OCI-LY7 (cell line): ENCODE measurements at regions not wholly inside any gene's neighbourhood (a gene's known extent, or its start where the extent isn't known, plus 50 kb on each side); places are given as distances from the start of the nearest gene placed in this dataset.
A peak's percentile ranks its signal among the peaks of the same experiment; 100 is the strongest.

Experiments used
- BruUV-seq: library from RNA; stranded (reverse); fragments of 400-500 nt; replicated peaks from 2 replicates; lab custom pipeline; 2021; lab: Mats Ljungman, UMichigan
- CTCF ChIA-PET: fragments of 300-600 bp; sonication (Branson Sonifier 250); formaldehyde crosslinking; loops from one replicate; lab custom pipeline; 2022; ENCODE audit warnings: antibody characterized with exemption; ENCODE audit not compliant: unreplicated experiment; lab: Charles Lee
- POLR2A ChIA-PET: fragments of 300-600 bp; sonication (Branson Sonifier 250); formaldehyde crosslinking; loops from one replicate; lab custom pipeline; 2022; ENCODE audit warnings: antibody characterized with exemption; lab: Charles Lee
- DNase-seq: peaks from one replicate; pipeline ENCODE4 v3.0.0-alpha.2; 2015; ENCODE audit warnings: low spot score
- H2AFZ ChIP-seq: fragments of 200-600 bp; sonication (generic), shearing (Covaris generic); 2 replicates; pipeline ENCODE4 v1.6.1; 2014; ENCODE audit warnings: mild to moderate bottlenecking, antibody characterized with exemption, low read length, moderate library complexity
- H3K27ac ChIP-seq: fragments of 200-600 bp; sonication (generic); 2 replicates; pipeline ENCODE4 v1.5.1; 2014; ENCODE audit warnings: mixed run types, low read depth, mild to moderate bottlenecking, moderate library complexity, low read length, inconsistent platforms; ENCODE audit not compliant: poor library complexity, severe bottlenecking
- H3K36me3 ChIP-seq: fragments of 200-600 bp; sonication (generic); 2 replicates; pipeline ENCODE4 v1.6.1; 2014; ENCODE audit warnings: mild to moderate bottlenecking, antibody characterized with exemption, low read length, moderate library complexity, mixed read lengths; ENCODE audit not compliant: insufficient read depth
- H3K4me1 ChIP-seq: fragments of 200-600 bp; sonication (generic); 2 replicates; pipeline ENCODE4 v1.5.1; 2014; ENCODE audit warnings: mild to moderate bottlenecking, low read length; ENCODE audit not compliant: insufficient read depth, poor library complexity, severe bottlenecking
- H3K4me2 ChIP-seq: fragments of 200-600 bp; sonication (generic); 2 replicates; pipeline ENCODE4 v1.6.1; 2014; ENCODE audit warnings: mild to moderate bottlenecking, low read length
- H3K4me3 ChIP-seq: fragments of 200-600 bp; sonication (generic); 2 replicates; pipeline ENCODE4 v1.5.1; 2014; ENCODE audit warnings: mild to moderate bottlenecking, low read depth, low read length; ENCODE audit not compliant: poor library complexity, severe bottlenecking
- H3K79me2 ChIP-seq: fragments of 200-600 bp; sonication (generic); 2 replicates; pipeline ENCODE4 v1.6.1; 2016; ENCODE audit warnings: low read depth, mild to moderate bottlenecking, low read length, moderate library complexity, mixed read lengths; ENCODE audit not compliant: insufficient read depth
- H3K9me2 ChIP-seq: fragments of 200-600 bp; sonication (generic); 2 replicates; pipeline ENCODE4 v1.6.1; 2016; ENCODE audit warnings: mild to moderate bottlenecking, low read length, mixed read lengths; ENCODE audit not compliant: insufficient read depth
- H3K9me3 ChIP-seq: fragments of 200-600 bp; sonication (generic); 2 replicates; pipeline ENCODE4 v1.6.1; 2014; ENCODE audit warnings: mild to moderate bottlenecking, mixed run types, low read length, mixed read lengths
- H4K20me1 ChIP-seq: fragments of 200-600 bp; sonication (generic); 2 replicates; pipeline ENCODE4 v1.6.1; 2014; ENCODE audit warnings: mild to moderate bottlenecking, antibody characterized with exemption, low read length, moderate library complexity, mixed read lengths; ENCODE audit not compliant: insufficient read depth
- EZH2phosphoT487 ChIP-seq: fragments of 200-600 bp; sonication (generic); IDR thresholded peaks from 2 replicates; pipeline ENCODE4 v1.6.1; 2018; ENCODE audit warnings: low read depth, borderline replicate concordance, mild to moderate bottlenecking, mixed run types, antibody characterized with exemption, low read length, moderate library complexity, mixed read lengths
- intact Hi-C: fragments of 100-400 bp; cut with micrococcal nuclease; formaldehyde crosslinking; loops from one replicate; pipeline ENCODE4 v1.10.0; 2022; ENCODE audit not compliant: unreplicated experiment
- TF ChIP-seq, protein P1 (sequence below): fragments of 200-600 bp; sonication (generic); conservative IDR thresholded peaks from 2 replicates; pipeline ENCODE4 v1.5.1; 2014; ENCODE audit warnings: mild to moderate bottlenecking, antibody characterized with exemption, low read length, moderate library complexity, mixed read lengths

- no peaks in the 10 kb centered on the region for H3K4me1 ChIP-seq
- no peak overlapping the region for H3K4me2 ChIP-seq
- ChIA-PET CTCF (no interaction called here), POLR2A (no interaction called here)
- no peaks in the 10 kb centered on the region for H3K9me2 ChIP-seq
- no peak overlapping the region for H2AFZ ChIP-seq
- DNase-seq, result no peak
- H4K20me1 ChIP-seq, result no peaks in the 10 kb centered on the region
- no TSS peak for BruUV-seq
- H3K79me2 ChIP-seq, result no peaks in the 10 kb centered on the region
- H3K9me3 ChIP-seq, result no peaks in the 10 kb centered on the region
- no peaks in the 10 kb centered on the region for H3K36me3 ChIP-seq
- intact Hi-C loops, result no loop called here
- no peak overlapping the region for H3K4me3 ChIP-seq
- no peak overlapping the region for H3K27ac ChIP-seq
- TF ChIP-seq, protein P1, sequence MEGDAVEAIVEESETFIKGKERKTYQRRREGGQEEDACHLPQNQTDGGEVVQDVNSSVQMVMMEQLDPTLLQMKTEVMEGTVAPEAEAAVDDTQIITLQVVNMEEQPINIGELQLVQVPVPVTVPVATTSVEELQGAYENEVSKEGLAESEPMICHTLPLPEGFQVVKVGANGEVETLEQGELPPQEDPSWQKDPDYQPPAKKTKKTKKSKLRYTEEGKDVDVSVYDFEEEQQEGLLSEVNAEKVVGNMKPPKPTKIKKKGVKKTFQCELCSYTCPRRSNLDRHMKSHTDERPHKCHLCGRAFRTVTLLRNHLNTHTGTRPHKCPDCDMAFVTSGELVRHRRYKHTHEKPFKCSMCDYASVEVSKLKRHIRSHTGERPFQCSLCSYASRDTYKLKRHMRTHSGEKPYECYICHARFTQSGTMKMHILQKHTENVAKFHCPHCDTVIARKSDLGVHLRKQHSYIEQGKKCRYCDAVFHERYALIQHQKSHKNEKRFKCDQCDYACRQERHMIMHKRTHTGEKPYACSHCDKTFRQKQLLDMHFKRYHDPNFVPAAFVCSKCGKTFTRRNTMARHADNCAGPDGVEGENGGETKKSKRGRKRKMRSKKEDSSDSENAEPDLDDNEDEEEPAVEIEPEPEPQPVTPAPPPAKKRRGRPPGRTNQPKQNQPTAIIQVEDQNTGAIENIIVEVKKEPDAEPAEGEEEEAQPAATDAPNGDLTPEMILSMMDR, result no peak
- TF ChIP-seq EZH2phosphoT487, result no peak
Measured at GRCh38 chr3:82347585-82347984, 586.1 kb upstream of the GBE1 start.

- no peaks in the 10 kb centered on the region for H3K4me1 ChIP-seq
- no TSS peak for BruUV-seq
- ChIA-PET CTCF (no interaction called here), POLR2A (no interaction called here)
- H2AFZ ChIP-seq, result no peak overlapping the region
- H4K20me1 ChIP-seq, result no peaks in the 10 kb centered on the region
- H3K9me2 ChIP-seq, result no peaks in the 10 kb centered on the region
- intact Hi-C loops, result no loop called here
- H3K79me2 ChIP-seq, result no peaks in the 10 kb centered on the region
- no peak overlapping the region for H3K4me2 ChIP-seq
- no peaks in the 10 kb centered on the region for H3K36me3 ChIP-seq
- no peak overlapping the region for H3K4me3 ChIP-seq
- TF ChIP-seq, protein P1, result no peak
- TF ChIP-seq EZH2phosphoT487, result no peak
- no peak overlapping the region for H3K27ac ChIP-seq
- DNase-seq, result no peak
- H3K9me3 ChIP-seq, result no peaks in the 10 kb centered on the region
Measured at GRCh38 chr3:82342521-82342920, 581.1 kb upstream of the GBE1 start.

- no peaks in the 10 kb centered on the region for H3K79me2 ChIP-seq
- H4K20me1 ChIP-seq, result no peaks in the 10 kb centered on the region
- TF ChIP-seq, protein P1, result peak; percentile 65
- TF ChIP-seq EZH2phosphoT487, result no peak
- no TSS peak for BruUV-seq
- no peak overlapping the region for H2AFZ ChIP-seq
- ChIA-PET CTCF (no interaction called here), POLR2A (no interaction called here)
- H3K4me2 ChIP-seq, result no peak overlapping the region
- H3K4me1 ChIP-seq, result no peaks in the 10 kb centered on the region
- no peaks in the 10 kb centered on the region for H3K9me3 ChIP-seq
- no peaks in the 10 kb centered on the region for H3K9me2 ChIP-seq
- H3K4me3 ChIP-seq, result no peak overlapping the region
- H3K36me3 ChIP-seq, result no peaks in the 10 kb centered on the region
- intact Hi-C loops, result no loop called here
- DNase-seq, result no peak
- H3K27ac ChIP-seq, result no peak overlapping the region
Measured at GRCh38 chr3:82329300-82329699, 567.9 kb upstream of the GBE1 start.
